Renal cortex interstitium (tissue), 11 donors: ENCODE measurements at regions not wholly inside any gene's neighbourhood (a gene's known extent, or its start where the extent isn't known, plus 50 kb on each side); places are given as distances from the start of the nearest gene placed in this dataset.
A peak's percentile ranks its signal among the peaks of the same experiment; 100 is the strongest.
"Not testable (repeated sequence)": the region's sequence is repeated elsewhere in the genome, so short reads cannot be mapped to it uniquely, and the experiment has no call there.

Source experiments
- DNase-seq, 11 donors: peaks; one replicate each; pipeline ENCODE4 v3.0.0-alpha.2; 2013; ENCODE audit warnings: low read depth in 9 of 11, low spot score in 4 of 11; ENCODE audit errors: extremely low read depth in 1 of 11

DNA sequence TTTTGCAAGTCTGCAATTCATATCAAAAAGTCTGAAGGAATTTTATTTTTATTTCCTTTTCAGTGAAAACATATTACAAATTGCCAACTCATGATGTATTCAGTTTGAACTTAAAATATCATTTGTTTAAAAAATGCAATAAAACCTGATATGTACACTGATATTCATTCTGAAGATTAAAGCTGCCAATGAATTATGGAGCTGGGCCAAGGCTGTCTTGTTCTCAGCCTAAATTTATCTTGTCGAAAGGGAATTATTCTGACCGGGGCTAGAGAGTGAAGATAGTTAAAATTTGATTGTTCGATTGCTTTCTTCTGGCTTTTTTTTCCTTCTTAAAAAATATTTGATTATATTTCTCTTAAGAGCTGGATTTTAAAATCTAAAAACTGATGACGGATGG lies 54.0 kb upstream of the RBFOX1 start:
- DNase-seq, result no peak

DNA sequence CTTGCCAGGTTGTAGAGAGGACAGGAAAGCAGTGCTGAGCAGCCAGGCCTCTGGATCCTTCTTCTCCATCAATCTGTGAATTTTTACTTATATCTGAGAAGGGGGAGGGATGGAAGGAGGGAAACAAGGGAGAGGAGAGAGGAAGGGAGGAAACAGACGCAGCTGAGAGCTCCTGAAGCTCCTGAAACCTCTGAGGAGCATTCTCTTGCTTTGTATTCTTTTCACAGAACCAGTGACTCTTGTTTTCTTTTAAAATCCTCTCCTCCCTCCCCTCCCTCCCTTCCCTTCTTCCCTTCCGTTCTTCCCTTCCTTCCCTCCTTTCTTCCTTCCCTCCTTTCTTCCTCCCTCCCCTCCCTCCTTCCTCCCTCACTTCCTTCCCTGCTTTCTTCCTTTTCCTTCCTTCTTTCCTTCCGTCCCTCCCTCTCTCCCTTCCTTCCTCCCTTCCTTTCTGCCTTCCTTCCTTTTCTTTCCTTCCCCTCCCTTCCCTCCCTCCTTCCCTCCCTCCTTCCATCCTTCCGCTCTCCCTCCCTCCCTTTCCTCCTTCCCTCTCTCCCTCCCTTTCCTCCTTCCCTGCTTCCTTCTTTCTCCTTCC lies 60.0 kb upstream of the RBFOX1 start:
- no peak for DNase-seq

DNA sequence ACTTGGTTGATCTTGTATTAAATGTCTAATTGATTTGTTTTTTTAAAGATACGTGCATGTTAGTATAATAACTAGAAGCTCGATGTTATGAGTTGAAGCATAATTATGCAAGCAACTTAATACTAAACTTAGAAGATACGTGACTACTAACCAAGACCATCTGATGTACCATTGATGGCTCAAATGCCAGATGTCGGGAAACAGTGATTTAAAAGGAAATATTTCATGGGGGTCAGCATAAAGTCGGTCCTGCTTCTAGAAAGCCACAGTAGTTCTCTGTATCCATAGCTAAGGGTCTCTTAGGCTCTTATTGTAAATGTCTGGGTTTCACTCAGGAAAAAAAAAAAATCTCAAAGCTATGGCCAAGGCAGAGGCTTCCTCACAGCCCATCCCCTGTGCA lies 61.2 kb upstream of the RBFOX1 start:
- DNase-seq, result no peak

DNA sequence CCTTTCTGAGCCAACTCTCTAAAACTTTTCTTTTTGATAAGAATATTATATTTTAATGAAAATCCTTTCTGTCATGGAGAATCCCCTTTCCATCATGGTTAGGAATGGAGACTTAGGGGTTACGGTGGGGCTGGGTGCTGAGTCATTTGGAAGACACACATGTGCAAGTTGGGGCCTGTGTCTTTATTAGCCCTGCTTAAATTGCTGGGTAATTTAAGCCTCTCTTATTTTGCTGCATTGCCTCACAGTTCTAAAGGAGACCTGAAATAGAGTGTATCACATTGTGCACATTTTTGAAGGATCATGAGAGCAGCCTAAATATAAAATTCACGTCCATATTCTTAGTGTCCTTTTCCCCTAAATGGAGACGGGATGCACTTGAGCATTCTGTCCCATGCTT lies 61.8 kb upstream of the RBFOX1 start:
- no peak for DNase-seq

DNA sequence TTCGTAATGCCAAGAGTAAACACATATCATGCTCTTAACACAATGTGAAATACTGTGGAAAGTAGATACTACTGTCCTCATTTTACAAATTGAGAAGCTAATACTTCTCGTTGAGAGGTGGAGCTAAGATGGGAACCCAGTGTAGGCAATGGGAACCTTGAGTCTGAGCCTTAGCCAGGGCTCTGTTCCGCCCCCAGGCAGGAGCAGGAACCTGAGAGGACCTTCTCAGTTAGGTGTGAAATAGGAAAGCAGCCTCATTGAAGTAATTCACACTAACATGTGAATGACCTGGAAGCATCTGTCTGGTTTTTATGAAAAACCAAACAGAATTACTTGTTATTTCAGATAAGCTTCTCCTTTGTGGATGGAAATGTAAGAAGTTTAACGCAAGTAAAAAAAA lies 62.6 kb upstream of the RBFOX1 start:
- DNase-seq, result no peak

DNA sequence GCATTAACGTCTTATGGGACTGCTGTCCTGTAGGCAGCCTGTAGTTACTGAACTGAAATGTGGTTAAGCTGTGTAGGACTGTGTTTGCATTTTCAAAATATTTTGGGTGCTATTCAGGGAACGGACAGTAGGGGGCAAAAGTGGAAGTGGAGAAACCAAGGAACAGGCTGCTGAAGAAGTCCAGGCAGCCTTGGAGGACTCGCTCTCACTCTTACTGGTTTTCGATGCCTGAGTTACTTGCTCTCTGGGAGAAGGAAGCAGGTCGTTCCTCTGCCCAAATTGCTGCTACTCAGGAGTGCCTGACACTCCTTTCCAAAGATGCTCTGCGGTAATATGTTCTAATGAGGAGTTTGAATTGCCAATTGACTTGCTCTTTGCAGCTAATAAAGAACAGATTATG lies 64.5 kb upstream of the RBFOX1 start:
- peak in 9 of 11 donors; percentile 2 to 48 (median 16) for DNase-seq

DNA sequence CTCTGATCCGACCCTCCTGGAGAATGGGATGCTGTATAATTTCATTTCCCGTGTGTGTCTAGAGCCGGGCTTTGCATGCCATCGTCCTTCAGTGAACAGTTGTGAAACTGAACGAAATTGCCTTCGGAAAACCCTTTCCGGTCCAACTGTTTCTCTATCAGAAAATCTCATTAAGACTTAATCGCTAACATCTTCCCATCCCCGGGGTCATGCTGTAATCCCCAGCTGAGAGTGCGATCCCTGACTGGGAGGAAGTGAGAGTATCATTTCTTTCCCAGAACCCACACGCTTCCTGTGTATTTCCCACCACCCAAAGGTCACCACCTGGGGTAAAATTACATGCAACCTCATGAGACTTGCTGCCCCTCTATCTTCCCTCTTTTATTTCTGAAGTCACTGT lies 75.6 kb upstream of the RBFOX1 start:
- no peak for DNase-seq

DNA sequence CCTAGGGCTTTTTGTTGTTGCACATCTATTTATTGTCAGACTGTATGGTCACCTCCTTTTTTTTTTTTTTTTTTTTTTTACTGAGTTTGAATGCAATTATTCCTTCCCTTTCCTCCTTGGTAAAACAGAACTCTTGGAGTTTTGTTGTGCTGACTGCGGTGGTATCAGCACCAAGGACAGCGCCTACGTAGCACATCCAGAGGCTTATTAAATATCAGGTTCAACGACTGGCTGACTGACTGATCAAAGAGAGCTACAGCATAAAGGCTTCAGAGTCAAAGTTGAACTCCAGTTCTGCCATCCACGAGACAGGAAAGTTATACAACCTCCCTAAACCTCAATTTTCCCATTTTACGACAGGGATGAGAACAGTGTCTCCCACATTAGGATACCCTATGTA lies 86.1 kb upstream of the RBFOX1 start:
- DNase-seq, result peak; percentile 9 to 63 (median 38)

DNA sequence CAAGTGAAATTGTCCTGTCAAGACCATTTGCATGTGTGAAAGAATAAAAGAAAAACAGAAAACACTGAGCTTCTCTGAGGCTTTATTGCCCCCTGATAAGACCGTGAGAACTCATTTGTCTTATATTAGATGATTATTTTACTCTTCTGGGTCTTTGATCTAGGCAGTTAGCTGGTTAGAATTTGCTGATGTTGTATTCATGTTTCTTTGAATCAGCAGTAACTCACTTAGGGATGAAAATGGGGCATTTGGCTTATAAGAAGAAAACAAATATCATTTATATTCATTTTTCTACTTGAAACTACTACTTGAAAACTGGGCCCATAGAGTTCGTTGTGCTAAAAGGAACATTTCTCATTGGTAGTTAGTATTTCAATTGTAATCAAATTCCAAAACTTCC lies 93.1 kb upstream of the RBFOX1 start:
- DNase-seq, result no peak

DNA sequence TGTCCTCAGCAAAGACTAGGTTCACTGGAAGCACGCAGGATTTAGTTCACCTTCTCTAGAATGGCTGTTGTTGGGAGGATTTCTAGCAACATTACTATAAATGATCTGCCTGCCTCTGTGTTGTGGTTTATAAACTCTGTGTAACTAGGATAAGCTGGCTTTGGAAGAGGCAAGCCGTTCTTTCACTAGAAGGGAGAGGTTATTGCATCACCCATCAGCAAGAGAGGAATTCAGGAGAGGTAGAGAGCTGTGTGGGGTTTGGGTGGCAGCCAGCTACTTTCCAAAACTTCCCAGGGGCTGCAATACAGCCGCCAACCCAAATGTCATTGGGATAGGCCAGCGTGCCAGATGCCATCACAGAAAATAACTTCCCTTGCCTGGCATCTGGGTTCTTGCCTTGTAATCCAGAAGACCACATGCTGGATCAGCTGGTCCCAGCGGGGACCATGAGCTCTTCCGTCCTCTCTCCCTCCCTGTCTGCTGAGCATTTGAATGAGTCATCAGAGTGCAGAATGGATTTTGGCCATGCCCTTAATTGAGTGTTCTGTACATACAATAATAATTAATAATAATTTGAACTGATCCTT lies 95.7 kb upstream of the RBFOX1 start:
- no peak for DNase-seq

DNA sequence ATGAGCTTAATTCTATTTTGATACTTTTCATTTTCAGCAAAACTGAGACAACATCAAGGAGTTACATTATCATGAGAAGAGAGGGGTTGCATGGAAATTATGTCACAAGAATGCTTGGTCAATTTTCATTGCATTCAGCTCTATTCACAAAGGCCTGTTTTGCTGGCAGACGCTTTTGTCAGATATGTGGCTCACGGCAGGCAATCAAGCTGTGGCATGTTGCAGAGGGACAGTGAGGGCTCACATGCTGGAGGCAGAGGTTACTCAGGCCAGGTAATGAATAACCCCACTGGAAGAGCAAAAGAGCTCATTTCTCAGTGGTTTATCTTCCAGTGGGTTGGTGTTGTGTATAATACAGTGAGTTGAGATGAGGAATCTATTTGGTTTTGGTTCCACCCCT lies 98.7 kb upstream of the RBFOX1 start:
- DNase-seq, result no peak

DNA sequence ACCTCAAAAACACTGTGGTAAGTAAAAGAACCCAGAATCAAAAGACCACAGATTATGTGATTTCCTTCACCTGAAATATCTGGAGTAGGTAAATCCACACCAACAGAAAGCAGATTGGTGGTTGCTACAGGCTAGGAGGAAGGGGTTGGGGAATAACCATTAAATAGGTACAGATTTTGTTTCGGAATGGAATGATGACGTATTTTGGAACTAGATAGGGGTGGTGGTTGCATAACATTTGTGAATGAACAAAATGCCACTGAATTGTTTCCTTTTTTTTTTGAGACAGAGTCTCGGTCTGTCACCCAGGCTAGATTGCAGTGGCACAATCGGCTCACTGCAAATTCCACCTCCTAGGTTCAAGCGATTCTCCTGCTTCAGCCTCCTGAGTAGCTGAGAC lies 100.9 kb upstream of the RBFOX1 start:
- no peak for DNase-seq

DNA sequence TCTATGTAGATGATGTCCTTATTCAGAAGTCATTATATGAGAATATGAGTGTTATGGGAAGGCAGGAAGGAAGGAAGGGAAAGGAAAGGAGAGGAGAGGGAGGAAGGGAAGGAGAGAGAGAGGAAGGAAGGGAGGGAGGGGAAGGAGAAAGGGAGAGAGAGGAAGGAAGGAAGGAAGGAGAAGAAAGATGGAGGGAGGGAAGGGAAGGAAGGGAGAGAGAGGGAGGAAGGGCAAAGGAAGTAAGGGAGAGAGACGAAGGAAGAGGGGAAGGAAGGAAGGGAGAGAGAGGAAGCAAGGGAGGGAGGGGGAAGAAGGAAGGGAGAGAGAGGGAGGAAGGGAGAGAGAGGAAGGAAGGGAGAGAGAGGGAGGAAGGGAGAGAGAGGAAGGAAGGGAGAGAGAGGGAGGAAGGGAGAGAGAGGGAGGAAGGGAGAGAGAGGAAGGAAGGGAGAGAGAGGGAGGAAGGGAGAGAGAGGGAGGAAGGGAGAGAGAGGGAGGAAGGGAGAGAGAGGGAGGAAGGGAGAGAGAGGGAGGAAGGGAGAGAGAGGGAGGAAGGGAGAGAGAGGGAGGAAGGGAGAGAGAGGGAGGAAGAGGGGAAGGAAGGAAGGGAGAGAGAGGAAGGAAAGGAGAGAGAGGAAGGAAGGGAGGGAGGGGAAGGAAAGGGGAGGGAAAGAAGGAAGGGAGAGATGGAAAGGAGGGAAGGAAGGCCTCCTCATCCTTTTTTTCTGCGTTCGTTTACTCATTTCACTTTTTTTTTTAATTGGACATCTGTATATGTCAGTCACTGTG lies 103.0 kb upstream of the RBFOX1 start:
- DNase-seq, result not testable (repeated sequence)

DNA sequence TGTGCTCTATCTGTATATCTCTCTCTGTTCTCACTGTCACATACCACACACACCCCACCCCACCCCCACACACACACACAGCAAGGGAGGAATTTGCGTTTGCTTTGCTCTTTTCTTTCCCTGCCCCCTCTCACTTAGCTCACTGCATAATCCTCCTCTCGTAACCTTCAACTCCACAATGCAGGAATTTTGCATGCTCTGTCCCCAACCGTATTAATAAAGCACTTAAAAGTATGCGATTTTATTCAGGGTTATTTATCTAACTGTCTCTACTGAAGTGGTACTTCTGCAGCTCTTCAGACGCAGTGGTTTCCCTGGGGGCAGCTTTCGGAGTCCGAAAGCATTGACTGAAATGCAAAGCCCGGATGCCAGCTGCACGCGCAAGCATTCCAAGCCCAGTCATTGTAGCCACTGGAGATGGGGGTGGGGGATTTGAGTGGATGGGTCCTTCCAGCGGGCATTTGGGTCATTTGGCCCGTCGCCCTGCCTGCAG lies 105.4 kb upstream of the RBFOX1 start:
- no peak for DNase-seq

DNA sequence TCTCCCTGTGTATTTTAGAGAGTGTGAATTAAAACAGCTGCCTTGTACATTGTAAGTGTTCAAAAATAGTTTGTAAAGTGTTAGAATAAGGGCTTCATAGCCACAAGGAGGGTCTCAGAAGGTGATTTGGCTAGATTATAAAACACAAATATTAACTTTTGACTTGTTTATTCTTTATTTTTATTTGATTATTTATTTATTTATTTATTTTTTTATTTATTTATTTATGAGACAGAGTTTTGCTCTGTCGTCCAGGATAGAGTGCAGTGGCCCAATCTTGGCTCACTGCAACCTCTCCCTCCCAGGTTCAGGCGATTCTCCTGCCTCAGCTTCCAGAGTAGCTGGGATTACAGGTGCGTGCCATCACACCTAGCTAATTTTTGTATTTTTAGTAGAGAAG lies 111.5 kb upstream of the RBFOX1 start:
- DNase-seq, result no peak

DNA sequence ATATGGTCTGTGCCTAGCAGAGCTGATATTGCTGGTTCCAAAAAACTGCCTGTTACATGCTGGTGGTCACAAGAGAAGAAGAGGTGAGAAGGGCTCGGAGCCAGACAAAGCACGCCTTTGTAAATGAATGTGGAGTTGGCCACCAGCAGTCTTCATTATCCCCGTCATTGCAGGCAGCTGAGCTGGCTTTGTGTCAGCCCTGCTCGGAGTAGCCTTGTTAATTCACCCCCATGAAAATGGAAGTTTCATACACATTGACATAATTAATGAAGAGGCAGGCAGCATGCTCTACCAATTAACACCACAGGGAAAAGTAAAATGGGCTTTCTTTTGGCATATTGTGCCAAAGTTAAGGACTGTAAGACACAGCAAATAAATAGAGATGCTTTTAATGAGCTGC lies 113.7 kb upstream of the RBFOX1 start:
- no peak for DNase-seq

DNA sequence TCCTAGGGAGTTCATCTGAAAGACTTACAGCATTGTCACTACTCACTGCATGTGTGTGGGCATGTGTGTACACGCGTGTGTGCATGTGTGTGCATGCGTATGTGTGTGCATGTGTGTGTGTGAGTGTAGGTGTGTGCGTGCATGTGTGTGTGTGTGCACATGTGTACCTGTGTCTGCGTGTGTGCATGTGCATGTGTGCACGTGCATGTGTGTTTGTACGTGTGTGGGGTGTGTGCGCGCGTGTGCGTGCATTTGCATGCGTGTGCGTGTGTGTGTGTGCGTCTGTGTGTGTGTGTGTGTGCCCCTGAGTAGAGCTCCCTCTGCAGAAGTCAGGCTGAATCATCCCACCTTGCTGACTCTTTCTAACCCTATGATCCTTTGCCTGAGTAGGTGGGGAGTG lies 114.8 kb upstream of the RBFOX1 start:
- no peak for DNase-seq

DNA sequence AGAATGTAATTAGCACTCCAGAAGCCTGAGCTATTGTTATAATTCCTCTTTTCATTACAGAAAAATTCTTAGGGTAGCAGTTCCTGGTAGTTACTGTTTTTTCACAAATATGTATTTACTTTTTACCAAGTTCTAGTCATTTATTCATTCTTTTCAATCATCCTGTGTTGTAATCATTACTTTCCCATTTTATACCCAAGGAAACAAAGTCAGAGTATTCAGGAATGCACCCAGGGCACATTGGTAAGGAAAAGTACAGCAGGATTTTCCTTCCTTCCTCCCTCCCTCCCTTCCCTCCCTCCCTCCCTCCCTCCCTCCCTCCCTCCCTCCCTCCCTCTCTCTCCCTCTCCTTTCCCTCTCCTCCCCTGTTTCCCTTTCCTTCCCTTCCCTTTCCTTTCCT lies 115.9 kb upstream of the RBFOX1 start:
- no peak for DNase-seq

DNA sequence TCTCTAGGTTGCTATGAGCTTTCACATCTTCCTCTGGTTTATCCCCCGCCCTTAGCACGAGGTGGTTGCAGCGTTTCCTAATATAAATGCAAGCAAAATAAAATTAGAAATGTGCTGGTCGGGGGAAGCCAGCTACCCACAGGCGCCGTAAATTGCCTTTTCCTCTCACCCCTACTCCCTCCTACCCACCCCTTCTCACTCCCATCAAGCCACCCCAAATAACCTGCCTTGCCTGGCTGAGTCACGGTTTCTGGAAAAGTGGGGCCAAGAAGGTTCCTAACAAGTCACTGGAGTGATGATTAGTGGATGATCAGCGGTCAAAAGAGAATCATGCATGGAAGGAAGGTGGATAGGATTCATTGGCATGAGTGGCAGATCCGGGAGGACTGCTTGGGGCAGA lies 120.9 kb upstream of the RBFOX1 start:
- DNase-seq, result no peak

DNA sequence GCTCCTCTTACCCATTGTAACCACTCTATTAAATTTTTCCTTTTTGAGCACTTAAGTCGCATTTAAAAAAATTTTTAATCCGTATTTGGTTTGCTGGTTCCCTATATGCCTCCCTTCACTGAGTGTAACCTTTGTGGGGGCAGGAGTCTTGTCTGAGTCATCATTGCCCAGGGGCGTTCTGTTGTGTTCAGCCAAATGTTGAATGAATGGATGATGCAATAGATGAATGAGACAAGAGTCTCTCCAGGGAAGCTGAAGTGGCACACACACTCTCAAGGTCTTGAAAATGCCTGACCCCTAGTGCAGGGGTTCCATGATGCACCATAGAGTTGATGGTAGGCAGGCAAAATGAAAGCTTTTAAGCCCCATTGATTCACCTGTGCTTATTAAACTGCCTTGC lies 123.0 kb upstream of the RBFOX1 start:
- no peak for DNase-seq

DNA sequence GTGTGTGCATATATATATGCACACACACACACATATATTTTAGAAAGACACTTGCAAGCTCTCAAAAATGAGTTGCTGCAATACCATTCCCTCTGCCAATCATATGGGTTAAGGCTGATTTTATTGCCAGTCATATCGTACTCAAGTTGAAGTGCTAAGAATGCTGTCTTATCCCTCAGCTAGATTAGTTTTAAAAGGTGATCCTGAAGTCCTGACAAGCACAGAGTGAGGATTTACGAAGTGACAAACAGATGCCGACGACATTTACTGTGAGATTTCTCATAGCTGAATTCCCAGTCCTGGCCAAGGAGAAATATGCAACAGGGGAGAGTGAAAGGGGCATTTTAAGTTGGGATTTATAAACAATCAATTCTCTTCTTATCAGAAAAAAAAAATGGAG lies 126.2 kb upstream of the RBFOX1 start:
- no peak for DNase-seq
